ENCODE measurements at regions not wholly inside any gene's neighbourhood (a gene's known extent, or its start where the extent isn't known, plus 50 kb on each side); places are given as distances from the start of the nearest gene placed in this dataset.
"Not testable (repeated sequence)": the region's sequence is repeated elsewhere in the genome, so short reads cannot be mapped to it uniquely, and the experiment has no call there.

- no peak for DNase-seq (ENCODE audit: extremely low read depth, low read depth, low spot score)
These were observed 119.7 kb upstream of the CRIM1 start for GRCh38 chr2:36235882-36236281.

GRCh38 chr2:36235426-36235825 is 120.2 kb upstream of the CRIM1 start:
- DNase-seq (ENCODE audit: extremely low read depth, low read depth, low spot score) = no peak

GRCh38 chr2:36223259-36223658 is 132.3 kb upstream of the CRIM1 start:
- DNase-seq (ENCODE audit: extremely low read depth, low read depth, low spot score) = no peak

GRCh38 chr2:36222485-36222884 is 133.1 kb upstream of the CRIM1 start:
- DNase-seq (ENCODE audit: extremely low read depth, low read depth, low spot score) = no peak

DNA sequence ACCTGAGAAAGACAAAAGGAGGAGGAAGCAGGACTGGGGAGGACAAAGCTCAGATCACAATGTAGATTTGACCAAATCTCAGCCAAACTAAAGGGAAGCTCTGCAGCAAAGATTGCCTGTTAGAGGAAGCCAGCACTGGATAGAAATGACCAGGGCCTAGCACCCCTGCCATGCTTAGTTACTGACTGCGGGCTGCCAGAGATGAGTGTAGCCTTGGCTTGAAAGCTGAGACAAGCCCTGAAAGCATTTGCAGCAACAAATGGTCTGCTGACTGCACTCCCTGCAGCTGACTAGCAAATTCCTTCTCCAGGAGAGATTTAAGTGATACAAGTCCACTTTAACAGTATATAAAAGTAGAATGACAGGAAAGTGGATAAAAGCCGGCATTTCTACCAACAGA is 140.9 kb upstream of the CRIM1 start:
- no peak for DNase-seq (ENCODE audit: extremely low read depth, low read depth, low spot score)

GRCh38 chr2:36203366-36203765 is 152.2 kb upstream of the CRIM1 start:
- DNase-seq (ENCODE audit: extremely low read depth, low read depth, low spot score) = no peak

DNA sequence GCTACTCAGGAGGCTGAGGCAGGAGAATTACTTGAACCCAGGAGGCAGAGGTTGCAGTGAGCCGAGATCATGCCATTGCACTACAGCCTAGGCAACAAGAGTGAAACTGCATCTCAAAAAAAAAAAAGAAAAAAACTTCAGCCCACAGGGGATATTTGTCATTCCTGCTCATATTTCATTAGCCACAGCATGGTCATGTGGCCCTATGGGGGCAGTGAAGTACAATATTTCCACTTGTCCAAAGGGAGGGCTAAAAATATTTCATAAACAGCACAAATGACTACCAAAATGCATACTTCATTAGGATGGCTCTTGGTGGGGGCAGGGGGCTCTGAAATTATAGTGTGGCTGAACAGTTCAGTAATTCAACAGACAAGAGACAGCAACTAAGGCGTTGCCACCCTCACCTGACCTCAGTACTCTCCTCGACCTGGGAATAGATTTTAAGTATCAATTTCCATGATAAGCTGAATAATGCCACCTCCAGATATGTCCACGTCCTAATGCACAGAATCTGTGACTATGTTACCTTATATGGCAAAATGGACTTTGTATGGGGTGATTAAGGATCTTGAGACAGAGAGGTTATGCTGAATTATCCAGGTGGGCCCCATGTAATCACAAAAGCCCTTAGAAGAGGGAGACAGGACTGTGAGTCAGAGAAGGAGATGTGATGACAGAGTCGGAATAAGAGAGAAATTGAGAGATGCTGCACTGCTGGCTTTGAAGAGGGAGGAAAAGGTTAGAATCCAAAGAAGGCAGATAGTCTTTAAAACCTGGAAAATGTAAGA is 158.2 kb upstream of the CRIM1 start:
- no peak for DNase-seq (ENCODE audit: extremely low read depth, low read depth, low spot score)

DNA sequence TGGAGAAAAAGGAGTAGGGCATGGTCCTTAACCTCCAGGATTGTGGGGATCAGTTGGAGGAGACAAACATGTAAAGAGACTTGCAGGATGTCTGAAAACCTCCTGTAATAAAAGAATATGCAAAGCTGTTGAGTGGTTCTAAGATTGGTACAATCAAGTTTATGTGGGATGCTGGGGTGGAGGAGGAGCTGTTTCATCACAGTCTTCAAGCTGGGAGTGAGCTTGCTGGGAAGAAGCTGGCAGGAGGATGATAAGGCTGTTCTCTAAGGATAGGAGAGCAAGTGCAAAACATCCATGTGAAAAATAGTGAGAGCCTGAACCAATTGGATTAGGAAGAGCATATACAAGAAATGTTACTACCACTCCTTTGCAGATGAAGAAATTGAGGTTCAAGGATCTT is 161.9 kb upstream of the CRIM1 start:
- no peak for DNase-seq (ENCODE audit: extremely low read depth, low read depth, low spot score)

GRCh38 chr2:36192983-36193382 is 162.6 kb upstream of the CRIM1 start:
- DNase-seq (ENCODE audit: extremely low read depth, low read depth, low spot score) = no peak

DNA sequence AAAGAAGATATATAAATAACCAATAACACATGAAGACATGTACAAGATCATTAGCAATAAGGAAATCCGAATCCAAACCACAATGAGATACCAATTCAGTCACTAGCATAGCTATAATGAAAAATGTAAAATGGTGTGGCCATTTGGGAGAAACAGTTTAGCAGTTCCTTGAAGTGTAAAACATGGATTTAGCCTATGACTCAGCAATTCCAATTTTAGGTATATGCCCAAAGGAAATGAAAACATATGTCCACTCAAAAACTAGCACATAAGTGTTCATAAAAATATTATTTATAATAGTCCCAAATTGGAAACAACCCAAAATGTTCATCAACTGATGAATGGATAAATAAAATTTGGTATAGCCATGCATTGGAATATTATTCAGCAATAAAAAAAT is 165.5 kb upstream of the CRIM1 start:
- DNase-seq (ENCODE audit: extremely low read depth, low read depth, low spot score) = no peak

DNA sequence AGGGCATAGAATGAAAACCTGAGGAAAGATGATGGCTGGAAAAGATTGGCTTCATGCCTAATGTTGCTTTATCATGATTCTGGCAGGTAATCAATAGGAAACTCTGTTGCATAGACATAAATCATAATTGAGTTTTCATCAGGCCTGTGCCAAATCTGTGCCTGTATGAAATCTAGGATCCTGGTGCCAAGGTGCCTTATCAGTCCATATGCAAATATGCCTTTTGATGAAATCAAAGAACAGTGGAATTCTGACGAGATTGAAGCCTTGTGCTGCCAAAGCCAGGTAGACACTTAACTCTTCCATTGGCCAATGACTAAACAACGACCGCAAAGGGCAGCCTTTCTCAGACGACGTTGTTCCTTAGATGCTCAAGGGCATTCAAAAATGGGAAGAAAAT is 170.0 kb upstream of the CRIM1 start:
- no peak for DNase-seq (ENCODE audit: extremely low read depth, low read depth, low spot score)

GRCh38 chr2:36184848-36185247 is 170.7 kb upstream of the CRIM1 start:
- no peak for DNase-seq (ENCODE audit: extremely low read depth, low read depth, low spot score)

DNA sequence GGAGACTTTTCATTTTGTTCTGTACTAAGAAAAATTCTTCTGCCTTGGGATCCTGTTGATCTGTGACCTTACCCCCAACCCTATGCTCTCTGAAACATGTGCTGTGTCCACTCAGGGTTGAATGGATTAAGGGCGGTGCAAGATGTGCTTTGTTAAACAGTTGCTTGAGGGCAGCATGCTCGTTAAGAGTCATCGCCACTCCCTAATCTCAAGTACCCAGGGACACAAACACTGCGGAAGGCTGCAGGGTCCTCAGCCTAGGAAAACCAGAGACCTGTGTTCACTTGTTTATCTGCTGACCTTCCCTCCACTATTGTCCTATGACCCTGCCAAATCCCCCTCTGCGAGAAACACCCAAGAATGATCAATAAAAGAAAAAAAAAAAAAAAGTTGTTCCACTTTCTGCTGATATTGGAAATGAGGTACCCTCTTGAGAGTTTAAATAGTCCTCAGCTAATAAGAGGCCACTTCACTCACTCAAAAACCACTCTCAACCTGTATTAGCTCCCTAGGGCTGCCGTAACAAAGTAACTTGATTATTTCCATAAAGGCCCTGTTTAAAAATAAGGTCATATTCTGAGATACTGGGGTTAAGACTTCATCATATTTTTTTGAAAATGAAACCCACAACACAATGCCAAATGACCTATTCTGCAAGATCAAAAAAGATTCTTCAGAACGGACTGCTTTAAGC is 174.6 kb upstream of the CRIM1 start:
- DNase-seq (ENCODE audit: extremely low read depth, low read depth, low spot score) = not testable (repeated sequence)

DNA sequence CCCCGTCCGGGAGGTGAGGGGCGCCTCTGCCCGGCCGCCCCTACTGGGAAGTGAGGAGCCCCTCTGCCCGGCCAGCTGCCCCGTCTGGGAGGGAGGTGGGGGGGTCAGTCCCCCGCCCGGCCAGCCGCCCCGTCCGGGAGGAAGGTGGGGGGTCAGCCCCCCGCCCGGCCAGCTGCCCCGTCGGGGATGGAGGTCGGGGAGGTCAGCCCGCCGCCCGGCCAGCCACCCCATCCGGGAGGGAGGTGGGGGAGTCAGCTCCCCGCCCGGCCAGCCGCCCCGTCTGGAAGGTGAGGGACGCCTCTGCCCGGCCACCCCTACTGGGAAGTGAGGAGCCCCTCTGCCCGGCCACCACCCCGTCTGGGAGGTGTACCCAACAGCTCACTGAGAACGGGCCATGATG is 175.3 kb upstream of the CRIM1 start:
- DNase-seq (ENCODE audit: extremely low read depth, low read depth, low spot score) = not testable (repeated sequence)

DNA sequence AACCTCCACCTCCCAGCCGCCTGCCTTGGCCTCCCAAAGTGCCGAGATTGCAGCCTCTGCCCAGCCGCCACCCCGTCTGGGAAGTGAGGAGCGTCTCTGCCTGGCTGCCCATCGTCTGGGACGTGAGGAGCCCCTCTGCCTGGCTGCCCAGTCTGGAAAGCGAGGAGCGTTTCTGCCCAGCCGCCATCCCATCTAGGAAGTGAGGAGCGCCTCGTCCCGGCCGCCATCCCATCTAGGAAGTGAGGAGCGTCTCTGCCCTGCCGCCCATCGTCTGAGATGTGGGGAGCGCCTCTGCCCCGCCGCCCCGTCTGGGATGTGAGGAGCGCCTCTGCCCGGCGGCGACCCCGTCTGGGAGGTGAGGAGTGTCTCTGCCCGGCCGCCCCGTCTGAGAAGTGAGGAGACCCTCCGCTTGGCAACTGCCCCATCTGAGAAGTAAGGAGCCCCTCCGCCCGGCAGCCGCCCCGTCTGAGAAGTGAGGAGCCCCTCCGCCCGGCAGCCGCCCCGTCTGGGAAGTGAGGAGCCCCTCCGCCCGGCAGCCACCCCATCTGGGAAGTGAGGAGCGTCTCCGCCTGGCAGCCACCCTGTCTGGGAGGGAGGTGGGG is 175.8 kb upstream of the CRIM1 start:
- not testable (repeated sequence) for DNase-seq (ENCODE audit: extremely low read depth, low read depth, low spot score)

DNA sequence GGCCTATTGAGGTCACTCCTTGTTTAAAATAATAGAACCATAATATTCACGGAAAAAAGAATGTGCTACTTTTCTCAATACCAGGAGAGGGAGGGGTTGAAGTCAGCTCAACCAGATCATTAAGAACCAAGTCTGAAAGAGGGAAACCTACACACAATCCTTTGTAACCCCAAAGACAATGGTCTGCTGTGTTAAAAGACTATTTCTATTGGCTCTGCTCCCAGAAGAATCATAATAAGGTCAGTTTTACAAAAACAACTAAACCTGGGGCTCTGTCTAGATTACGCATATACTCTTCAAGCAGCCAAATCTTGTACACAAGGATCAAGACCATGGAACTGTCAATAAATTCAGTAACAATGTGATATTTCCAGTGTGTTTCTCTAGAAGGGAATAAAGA is 177.2 kb upstream of the CRIM1 start:
- no peak for DNase-seq (ENCODE audit: extremely low read depth, low read depth, low spot score)

GRCh38 chr2:36177282-36177681 is 178.3 kb upstream of the CRIM1 start:
- DNase-seq (ENCODE audit: extremely low read depth, low read depth, low spot score) = no peak

DNA sequence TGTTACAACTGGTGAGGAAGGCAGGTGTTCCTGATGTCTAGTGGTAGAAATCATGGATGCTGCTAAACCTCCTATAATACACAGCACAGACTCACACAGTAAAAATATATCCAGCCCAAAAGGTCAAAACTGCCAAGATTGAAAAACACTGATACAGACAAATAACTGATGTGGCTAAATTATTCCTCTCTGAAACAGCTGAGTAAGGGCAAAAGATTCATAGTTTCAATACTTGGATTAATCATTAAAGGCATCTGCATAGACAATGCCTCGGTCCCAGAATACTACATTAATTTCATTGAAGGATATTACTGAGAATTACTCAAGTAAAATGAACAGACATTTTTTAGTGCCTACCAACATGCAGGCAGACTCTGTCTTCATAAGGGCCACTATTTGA is 180.7 kb upstream of the CRIM1 start:
- DNase-seq (ENCODE audit: extremely low read depth, low read depth, low spot score) = no peak

DNA sequence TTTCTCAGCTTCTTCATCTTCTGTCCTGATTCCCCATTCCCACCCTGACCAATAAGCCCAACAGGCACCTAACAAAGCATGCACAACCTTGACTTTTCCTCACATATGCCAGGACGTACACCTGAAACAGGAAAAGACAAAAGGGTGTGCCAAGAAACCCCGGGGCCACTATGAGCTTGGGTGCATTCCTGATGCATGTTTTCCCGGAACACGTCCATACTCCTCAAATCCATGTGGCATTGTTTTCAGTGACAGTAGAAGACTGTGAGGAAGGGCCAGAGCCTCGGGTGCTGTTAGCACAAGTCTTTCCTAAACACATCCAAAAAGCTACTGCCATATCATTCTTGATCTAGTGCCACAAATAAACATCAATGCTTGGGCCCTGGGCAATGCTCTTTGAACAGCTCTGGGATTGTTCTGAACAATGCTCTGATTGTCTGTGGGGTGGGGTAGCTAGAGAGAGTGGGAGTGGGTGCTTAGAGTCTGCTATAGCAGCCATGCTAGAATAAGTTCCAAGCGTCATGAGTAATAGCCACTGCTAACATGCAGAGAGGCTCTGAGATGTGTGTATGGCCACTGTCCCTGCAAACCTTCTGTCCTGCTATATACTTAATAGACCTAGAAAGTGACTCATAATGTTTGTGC is 181.7 kb upstream of the CRIM1 start:
- DNase-seq (ENCODE audit: extremely low read depth, low read depth, low spot score) = no peak

DNA sequence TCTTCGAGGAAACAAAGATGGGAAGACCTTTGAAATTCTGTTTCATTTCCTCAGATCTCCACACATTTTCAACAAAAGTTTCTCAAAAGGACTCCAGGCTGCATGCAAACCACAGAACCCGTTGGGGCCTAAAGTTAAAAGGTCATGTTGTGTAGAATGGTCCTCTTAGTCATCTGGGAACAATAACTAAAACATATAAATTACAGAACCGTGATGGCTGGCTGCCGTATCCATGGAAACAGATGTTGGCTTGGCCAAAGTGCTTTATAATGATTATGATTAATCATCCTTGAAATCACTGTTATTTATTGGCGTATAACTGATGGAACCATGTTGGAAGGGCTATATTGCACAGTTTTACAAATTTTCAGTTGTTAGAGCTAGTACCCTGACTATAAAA is 182.8 kb upstream of the CRIM1 start:
- DNase-seq (ENCODE audit: extremely low read depth, low read depth, low spot score) = no peak

GRCh38 chr2:36170805-36171204 is 184.8 kb upstream of the CRIM1 start:
- no peak for DNase-seq (ENCODE audit: extremely low read depth, low read depth, low spot score)

GRCh38 chr2:36169843-36170242 is 185.7 kb upstream of the CRIM1 start:
- no peak for DNase-seq (ENCODE audit: extremely low read depth, low read depth, low spot score)

Data from glomerular endothelial cell (primary cell).